ENCODE measurements at regions not wholly inside any gene's neighbourhood (a gene's known extent, or its start where the extent isn't known, plus 50 kb on each side); places are given as distances from the start of the nearest gene placed in this dataset.
"Not testable (repeated sequence)": the region's sequence is repeated elsewhere in the genome, so short reads cannot be mapped to it uniquely, and the experiment has no call there.

DNA sequence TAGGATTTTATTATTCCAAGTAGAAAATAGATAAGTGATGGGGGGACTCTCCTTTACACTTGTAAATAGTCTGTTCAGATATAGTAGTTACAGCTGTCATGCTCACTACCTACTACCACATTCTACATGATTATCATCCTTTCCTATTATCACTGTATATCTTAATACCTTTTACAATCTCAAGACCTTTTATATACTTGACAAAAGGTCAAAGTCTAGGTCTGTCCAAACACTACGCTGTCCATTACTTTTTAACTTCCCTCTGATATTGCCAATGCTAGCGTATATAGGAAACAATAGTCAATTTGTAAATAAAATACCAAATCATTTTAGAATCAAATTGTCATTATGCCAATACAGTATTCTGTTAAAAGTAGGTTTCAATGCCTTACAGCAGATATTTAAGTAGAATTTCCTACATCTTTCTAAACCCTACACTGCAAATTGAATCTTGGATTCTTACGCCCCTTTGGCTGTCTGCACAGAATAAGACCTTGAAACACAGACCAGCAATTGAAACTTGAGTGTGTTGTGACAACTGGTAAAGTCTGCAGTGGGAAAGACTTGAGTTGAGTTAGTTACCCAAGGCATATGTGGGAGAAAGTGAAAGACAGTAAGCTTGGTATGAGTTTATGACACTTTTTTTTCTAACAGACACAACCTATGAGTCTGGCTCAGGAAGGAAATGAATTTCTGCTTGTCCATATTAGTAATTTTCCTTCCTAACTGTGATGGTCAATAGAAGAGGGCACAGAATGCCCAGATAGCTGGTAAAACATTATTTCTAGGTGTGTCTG lies 827.6 kb upstream of the ACO1 start:
- Histone ChIP-seq H3K27me3 (no peaks in the 10 kb centered on the region), H3K4me1 (ENCODE audit: insufficient read depth) (no peaks in the 10 kb centered on the region), H3K4me3 (no peak overlapping the region), H3K27ac (no peak overlapping the region), H3K9me3 (no peaks in the 10 kb centered on the region), H3K36me3 (no peaks in the 10 kb centered on the region)
- intact Hi-C loops (cut with DNase I) = no loop called here
- no peak for DNase-seq
- whole genome bisulfite sequencing, 3 donors = 93 to 99% (median 96%) methylated on average over 3 of the region's 3 CpGs
- TF ChIP-seq, protein P1, sequence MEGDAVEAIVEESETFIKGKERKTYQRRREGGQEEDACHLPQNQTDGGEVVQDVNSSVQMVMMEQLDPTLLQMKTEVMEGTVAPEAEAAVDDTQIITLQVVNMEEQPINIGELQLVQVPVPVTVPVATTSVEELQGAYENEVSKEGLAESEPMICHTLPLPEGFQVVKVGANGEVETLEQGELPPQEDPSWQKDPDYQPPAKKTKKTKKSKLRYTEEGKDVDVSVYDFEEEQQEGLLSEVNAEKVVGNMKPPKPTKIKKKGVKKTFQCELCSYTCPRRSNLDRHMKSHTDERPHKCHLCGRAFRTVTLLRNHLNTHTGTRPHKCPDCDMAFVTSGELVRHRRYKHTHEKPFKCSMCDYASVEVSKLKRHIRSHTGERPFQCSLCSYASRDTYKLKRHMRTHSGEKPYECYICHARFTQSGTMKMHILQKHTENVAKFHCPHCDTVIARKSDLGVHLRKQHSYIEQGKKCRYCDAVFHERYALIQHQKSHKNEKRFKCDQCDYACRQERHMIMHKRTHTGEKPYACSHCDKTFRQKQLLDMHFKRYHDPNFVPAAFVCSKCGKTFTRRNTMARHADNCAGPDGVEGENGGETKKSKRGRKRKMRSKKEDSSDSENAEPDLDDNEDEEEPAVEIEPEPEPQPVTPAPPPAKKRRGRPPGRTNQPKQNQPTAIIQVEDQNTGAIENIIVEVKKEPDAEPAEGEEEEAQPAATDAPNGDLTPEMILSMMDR (IDR thresholded peaks at IDR 0.05) = no peak
- no peak for TF ChIP-seq POLR2A (IDR thresholded peaks at IDR 0.05)

DNA sequence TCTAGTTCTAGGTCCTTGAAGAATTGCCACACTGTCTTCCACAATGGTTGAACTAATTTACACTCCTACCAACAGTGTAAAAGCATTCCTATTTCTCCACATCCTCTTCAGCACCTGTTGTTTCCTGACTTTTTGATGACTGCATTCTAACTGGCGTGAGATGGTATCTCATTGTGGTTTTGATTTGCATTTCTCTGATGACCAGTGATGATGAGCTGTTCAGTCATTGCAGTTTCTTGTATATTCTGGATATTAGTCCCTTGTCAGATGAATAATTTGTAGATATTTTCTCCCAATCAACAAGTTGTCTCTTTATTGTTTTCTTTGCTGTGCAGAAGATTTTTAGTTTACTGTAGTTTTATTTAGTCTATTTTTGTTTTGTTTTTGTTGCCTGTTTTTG lies 812.3 kb upstream of the ACO1 start:
- H3K4me3 ChIP-seq; DNase-seq; H3K36me3 ChIP-seq; intact Hi-C loops (cut with DNase I); H3K9me3 ChIP-seq; H3K27me3 ChIP-seq; H3K27ac ChIP-seq; H3K4me1 ChIP-seq (ENCODE audit: insufficient read depth): not testable (repeated sequence)
- WGBS, 3 donors = 87 to 95% (median 88%) methylated on average over 1 of the region's 1 CpG

DNA sequence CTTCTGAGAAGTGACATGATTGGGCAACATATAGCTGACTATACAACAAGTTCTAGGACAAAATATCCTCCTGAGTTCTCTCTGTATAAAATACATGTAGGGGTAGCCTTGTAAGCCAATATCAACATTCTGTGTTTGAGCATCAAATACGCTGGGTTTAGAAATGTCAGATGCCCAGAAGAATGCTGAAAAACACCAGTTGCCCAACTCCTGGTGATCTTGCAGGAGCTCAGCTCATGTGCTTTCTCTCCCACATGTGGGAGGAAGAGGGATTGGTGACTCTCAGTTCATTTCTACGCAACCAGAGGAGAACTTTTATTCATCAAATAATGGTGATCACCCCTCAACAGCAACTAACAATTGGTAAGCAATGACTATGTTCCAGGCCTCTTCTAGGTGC lies 810.9 kb upstream of the ACO1 start:
- intact Hi-C loops (cut with DNase I) = no loop called here
- H3K36me3 ChIP-seq = no peaks in the 10 kb centered on the region
- H3K27ac ChIP-seq = no peak overlapping the region
- no peaks in the 10 kb centered on the region for H3K27me3 ChIP-seq
- H3K9me3 ChIP-seq = no peaks in the 10 kb centered on the region
- no peak for DNase-seq
- WGBS, 3 donors = 92 to 98% (median 93%) methylated on average over 2 of the region's 2 CpGs
- no peaks in the 10 kb centered on the region for H3K4me1 ChIP-seq (ENCODE audit: insufficient read depth)
- H3K4me3 ChIP-seq = no peak overlapping the region
- TF ChIP-seq EP300 (IDR thresholded peaks at IDR 0.05) (no peak), POLR2A (IDR thresholded peaks at IDR 0.05) (no peak)
- TF ChIP-seq, protein P1 (IDR thresholded peaks at IDR 0.05) = no peak

DNA sequence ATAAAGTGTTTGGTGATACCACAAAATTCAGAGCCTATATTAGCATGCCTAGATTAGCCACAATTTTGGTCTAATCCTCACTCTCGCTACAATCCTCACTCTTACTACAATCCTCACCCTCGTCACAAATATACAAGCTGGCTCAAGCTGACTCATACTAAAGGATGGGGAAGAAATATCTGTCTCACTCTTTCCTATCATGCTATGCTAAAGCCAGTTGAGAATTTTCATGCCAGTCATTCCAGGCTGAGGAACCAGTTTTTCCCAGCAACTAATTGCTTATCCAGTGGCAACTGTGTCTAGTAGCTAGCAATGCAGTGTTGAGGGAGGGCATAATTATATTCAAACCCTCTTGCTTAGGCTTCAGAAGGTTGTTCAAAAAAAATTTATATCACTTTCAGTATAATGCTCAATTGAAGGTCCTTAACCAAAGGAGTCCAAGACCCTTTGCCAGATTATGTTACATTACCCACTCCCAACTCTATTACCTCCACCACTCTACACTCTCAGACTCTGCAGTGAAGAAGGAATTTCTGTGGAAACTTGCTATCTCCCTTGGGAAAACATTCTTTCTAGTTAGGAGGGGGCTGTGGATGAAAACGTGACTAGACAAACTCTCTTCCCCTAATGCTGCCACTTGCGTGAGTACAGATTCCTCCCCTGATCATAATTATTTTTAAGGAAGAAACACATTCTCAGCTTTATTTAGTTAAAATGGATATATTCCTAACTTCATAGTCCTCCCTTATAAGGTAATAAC lies 810.3 kb upstream of the ACO1 start:
- H3K27me3 ChIP-seq = no peaks in the 10 kb centered on the region
- intact Hi-C loops (cut with DNase I) = no loop called here

More for the DNA sequence above, 810.3 kb upstream of the ACO1 start:
- no peaks in the 10 kb centered on the region for H3K4me1 ChIP-seq (ENCODE audit: insufficient read depth)
- no peaks in the 10 kb centered on the region for H3K9me3 ChIP-seq
- no peak overlapping the region for H3K27ac ChIP-seq
- TF ChIP-seq, protein P1 (IDR thresholded peaks at IDR 0.05) = no peak
- no peak for TF ChIP-seq POLR2A (IDR thresholded peaks at IDR 0.05)
- no peak for TF ChIP-seq EP300 (IDR thresholded peaks at IDR 0.05)
- H3K4me3 ChIP-seq = no peak overlapping the region
- no peaks in the 10 kb centered on the region for H3K36me3 ChIP-seq
- WGBS, 3 donors = 70 to 82% (median 80%) methylated on average over 4 of the region's 4 CpGs
- no peak for DNase-seq

All from ovary (tissue), 7 donors.